HCT116 (cell line): ENCODE measurements at regions not wholly inside any gene's neighbourhood (a gene's known extent, or its start where the extent isn't known, plus 50 kb on each side); places are given as distances from the start of the nearest gene placed in this dataset.

Experiments
- ATAC-seq: fragments of 200-7000 bp; cut with Tn5 transposase; 2 replicates; pipeline ENCODE4 v1.9.1; 2020; ENCODE audit warnings: mild to moderate bottlenecking, moderate library complexity
- BruUV-seq: library from RNA; stranded (reverse); fragments of 400-500 nt; replicated peaks from 2 replicates; lab custom pipeline; 2021; lab: Mats Ljungman, UMichigan
- CTCF ChIA-PET: fragments of 300-600 bp; sonication (Branson Sonifier 250); formaldehyde crosslinking; loops from one replicate; lab custom pipeline; 2021; ENCODE audit warnings: antibody characterized with exemption; lab: Charles Lee
- POLR2A ChIA-PET: fragments of 300-600, 350-600 bp; sonication (Branson Sonifier 250); formaldehyde crosslinking; loops from one replicate; lab custom pipeline; 2021; ENCODE audit warnings: antibody characterized with exemption; lab: Charles Lee
- RAD21 ChIA-PET, 2 experiments: fragments of 300-600 bp; sonication (Branson Sonifier 250); formaldehyde crosslinking; loops; one replicate each; lab custom pipeline; 2023; ENCODE audit warnings: low total read pairs in 2 of 2; ENCODE audit not compliant: uncharacterized antibody in 2 of 2, unreplicated experiment in 2 of 2, low non-redundant PET in 1 of 2; lab: Charles Lee
- DNase-seq: peaks from one replicate; pipeline ENCODE4 v3.0.0-alpha.2; 2010; ENCODE audit warnings: low read depth, low spot score
- H2AFZ ChIP-seq: fragments of 200-600 bp; shearing (Covaris generic), sonication (generic); 2 replicates; pipeline ENCODE4 v1.6.1; 2017; ENCODE audit warnings: low read depth, mixed run types, mixed read lengths, antibody characterized with exemption, low read length; ENCODE audit not compliant: poor library complexity, severe bottlenecking
- H3K27ac ChIP-seq: 2 replicates; pipeline ENCODE4 v1.5.1; 2012; ENCODE audit warnings: low read depth, low read length
- H3K27me3 ChIP-seq: fragments of 200-600 bp; sonication (generic); 2 replicates; pipeline ENCODE4 v1.6.1; 2016; ENCODE audit warnings: mixed run types, low read length, mixed read lengths; ENCODE audit not compliant: insufficient read depth
- H3K36me3 ChIP-seq, 2 experiments: fragments of 200-500 bp in 1 of 2; fragments of 200-600 bp in 1 of 2; sonication (Bioruptor generic) in 1 of 2; sonication (generic) in 1 of 2; 2 replicates each; pipeline versions ENCODE4 v1.5.1 to v1.6.1; 2014 to 2016; ENCODE audit warnings: low read length in 2 of 2, inconsistent platforms in 1 of 2, mixed read lengths in 1 of 2, mixed run types in 1 of 2; ENCODE audit not compliant: insufficient read depth in 2 of 2, control insufficient read depth in 1 of 2
- H3K4me1 ChIP-seq, 2 experiments: fragments of 200-600 bp in 1 of 2; sonication (generic) in 1 of 2; 2 replicates each; pipeline versions ENCODE4 v1.5.1 to v1.6.1; 2012 to 2017; ENCODE audit warnings: low read length in 2 of 2, inconsistent platforms in 1 of 2, mild to moderate bottlenecking in 1 of 2, mixed read lengths in 1 of 2, mixed run types in 1 of 2, moderate library complexity in 1 of 2; ENCODE audit not compliant: insufficient read depth in 2 of 2, control insufficient read depth in 1 of 2
- H3K4me2 ChIP-seq: fragments of 200-600 bp; sonication (generic); 2 replicates; pipeline ENCODE4 v1.6.1; 2017; ENCODE audit warnings: mixed run types, low read length, mixed read lengths
- H3K4me3 ChIP-seq, 2 experiments: fragments of 200-600 bp in 1 of 2; sonication (generic) in 1 of 2; replicated peaks in 1 of 2; 2 replicates each; pipeline ENCODE4 v1.5.1; 2011 to 2016; ENCODE audit warnings: low read length in 2 of 2, control low read depth in 1 of 2, low read depth in 1 of 2, mild to moderate bottlenecking in 1 of 2, mixed read lengths in 1 of 2, mixed run types in 1 of 2
- H3K79me2 ChIP-seq: fragments of 200-600 bp; sonication (generic); 2 replicates; pipeline ENCODE4 v1.6.1; 2017; ENCODE audit warnings: mild to moderate bottlenecking, mixed run types, low read length, moderate library complexity, mixed read lengths; ENCODE audit not compliant: insufficient read depth
- H3K9ac ChIP-seq: fragments of 200-600 bp; sonication (generic); 2 replicates; pipeline ENCODE4 v1.6.1; 2016; ENCODE audit warnings: low read length, mixed read lengths
- H3K9me2 ChIP-seq: fragments of 200-600 bp; sonication (generic), shearing (Covaris generic); 2 replicates; pipeline ENCODE4 v1.6.1; 2017; ENCODE audit warnings: mixed run types, mild to moderate bottlenecking, moderate library complexity; ENCODE audit not compliant: insufficient read depth
- H3K9me3 ChIP-seq, 2 experiments: fragments of 200-500 bp in 1 of 2; fragments of 200-600 bp in 1 of 2; sonication (Bioruptor generic) in 1 of 2; sonication (generic) in 1 of 2; 2 replicates each; pipeline ENCODE4 v1.6.1; 2014 to 2017; ENCODE audit warnings: low read length in 2 of 2, mixed read lengths in 2 of 2, inconsistent platforms in 1 of 2, low read depth in 1 of 2, mild to moderate bottlenecking in 1 of 2, mixed run types in 1 of 2, moderate library complexity in 1 of 2; ENCODE audit not compliant: control insufficient read depth in 1 of 2, insufficient read depth in 1 of 2
- H4K20me1 ChIP-seq: fragments of 200-600 bp; sonication (generic), shearing (Covaris generic); 2 replicates; pipeline ENCODE4 v1.6.1; 2017; ENCODE audit warnings: mixed run types, mild to moderate bottlenecking, moderate library complexity; ENCODE audit not compliant: insufficient read depth
- CEBPB ChIP-seq: IDR thresholded peaks from 2 replicates; pipeline ENCODE4 v1.6.1; 2012; ENCODE audit warnings: low read depth
- EGR1 ChIP-seq: IDR thresholded peaks from 2 replicates; pipeline ENCODE4 v1.6.1; 2012; ENCODE audit warnings: low read depth
- ELF1 ChIP-seq: IDR thresholded peaks from 2 replicates; pipeline ENCODE4 v1.6.1; 2012; ENCODE audit warnings: low read depth, borderline replicate concordance
- EZH2 ChIP-seq: fragments of 200-600 bp; sonication (generic); IDR thresholded peaks from 2 replicates; pipeline ENCODE4 v1.6.1; 2017; ENCODE audit warnings: antibody characterized with exemption, mixed run types
- EZH2phosphoT487 ChIP-seq: fragments of 200-600 bp; IDR thresholded peaks from 2 replicates; pipeline ENCODE4 v1.6.1; 2018; ENCODE audit warnings: antibody characterized with exemption, borderline replicate concordance
- FOSL1 ChIP-seq: IDR thresholded peaks from 2 replicates; pipeline ENCODE4 v1.6.1; 2012; ENCODE audit warnings: low read depth
- JUND ChIP-seq: IDR thresholded peaks from 2 replicates; pipeline ENCODE4 v1.6.1; 2012
- MAX ChIP-seq: IDR thresholded peaks from 2 replicates; pipeline ENCODE4 v1.6.1; 2012
- POLR2A ChIP-seq: IDR thresholded peaks from 2 replicates; pipeline ENCODE4 v1.7.0; 2011; ENCODE audit warnings: borderline replicate concordance; ENCODE audit not compliant: insufficient read depth, insufficient read length; ENCODE audit errors: extremely low read depth
- POLR2AphosphoS5 ChIP-seq: IDR thresholded peaks from 2 replicates; pipeline ENCODE4 v1.6.1; 2011; ENCODE audit warnings: mild to moderate bottlenecking, low read depth, low read length, moderate library complexity
- RAD21 ChIP-seq: IDR thresholded peaks from 2 replicates; pipeline ENCODE4 v1.6.1; 2012; ENCODE audit warnings: low read depth, mild to moderate bottlenecking
- REST ChIP-seq: IDR thresholded peaks from 2 replicates; pipeline ENCODE4 v1.6.1; 2012; ENCODE audit warnings: low read depth
- SP1 ChIP-seq: IDR thresholded peaks from 2 replicates; pipeline ENCODE4 v1.6.1; 2012; ENCODE audit warnings: low read depth
- TCF7L2 ChIP-seq: IDR thresholded peaks from 2 replicates; pipeline ENCODE4 v1.7.0; 2011; ENCODE audit warnings: borderline replicate concordance, inconsistent platforms; ENCODE audit not compliant: insufficient read depth, insufficient read length; ENCODE audit errors: extremely low read depth
- ZFX ChIP-seq: fragments of 450-650 bp; IDR thresholded peaks from 2 replicates; pipeline ENCODE4 v1.6.1; 2017
- intact Hi-C: fragments of 100-400 bp; cut with micrococcal nuclease; formaldehyde crosslinking; loops from 2 replicates; pipeline ENCODE4 v1.10.0; 2022

GRCh38 chr2:16181062-16181740, 240.9 kb downstream of the MYCN start:
- no peaks in the 10 kb centered on the region for H3K79me2 ChIP-seq

GRCh38 chr2:16180631-16181030, 240.3 kb downstream of the MYCN start:
- Histone ChIP-seq H3K79me2 (no peaks in the 10 kb centered on the region), H3K4me1 (no peaks in the 10 kb centered on the region), H3K36me3 (no peaks in the 10 kb centered on the region), H2AFZ (no peak overlapping the region), H4K20me1 (no peaks in the 10 kb centered on the region), H3K27me3 (no peaks in the 10 kb centered on the region), H3K4me3 (no peak overlapping the region), H3K9ac (no peak overlapping the region), H3K9me3 (no peaks in the 10 kb centered on the region), H3K27ac (no peak overlapping the region), H3K4me2 (no peak overlapping the region), H3K9me2 (no peaks in the 10 kb centered on the region)
- TF ChIP-seq MAX (no peak), FOSL1 (no peak), REST (no peak), JUND (no peak), SP1 (no peak), EGR1 (no peak)
- ChIA-PET POLR2A (no interaction called here), CTCF (no interaction called here), RAD21 (no interaction called here)
- no peak for DNase-seq
- intact Hi-C loops = no loop called here
- no TSS peak for BruUV-seq
- no peak for ATAC-seq

More at GRCh38 chr2:16181062-16181740, 240.9 kb downstream of the MYCN start:
- no peaks in the 10 kb centered on the region for H3K27me3 ChIP-seq
- ChIA-PET RAD21 (no interaction called here), POLR2A (no interaction called here), CTCF (no interaction called here)
- no peak for TF ChIP-seq EGR1
- no peak for TF ChIP-seq POLR2AphosphoS5
- no peak for TF ChIP-seq FOSL1
- TF ChIP-seq POLR2A = no peak
- no peak for TF ChIP-seq CEBPB
- TF ChIP-seq EZH2phosphoT487 = no peak
- no peak for TF ChIP-seq SP1
- no peak for TF ChIP-seq EZH2
- TF ChIP-seq MAX = no peak
- TF ChIP-seq TCF7L2 = no peak
- no peak for TF ChIP-seq JUND
- no peak for TF ChIP-seq ZFX
- no peak for TF ChIP-seq ELF1
- TF ChIP-seq RAD21 = no peak
- no peaks in the 10 kb centered on the region for H3K36me3 ChIP-seq
- no peak for ATAC-seq
- no peak overlapping the region for H2AFZ ChIP-seq
- no peak overlapping the region for H3K27ac ChIP-seq
- no peaks in the 10 kb centered on the region for H4K20me1 ChIP-seq
- no peak overlapping the region for H3K4me3 ChIP-seq
- H3K4me2 ChIP-seq = no peak overlapping the region
- no peak for DNase-seq
- no peaks in the 10 kb centered on the region for H3K4me1 ChIP-seq
- no peak overlapping the region for H3K9ac ChIP-seq
- no TSS peak for BruUV-seq
- no peaks in the 10 kb centered on the region for H3K9me2 ChIP-seq
- no peaks in the 10 kb centered on the region for H3K9me3 ChIP-seq
- intact Hi-C loops = no loop called here
